GM23248 (cell line): ENCODE measurements at regions not wholly inside any gene's neighbourhood (a gene's known extent, or its start where the extent isn't known, plus 50 kb on each side); places are given as distances from the start of the nearest gene placed in this dataset.

Source experiments
- DNase-seq: peaks from one replicate; pipeline ENCODE4 v3.0.0-alpha.2; 2015
- H2AFZ ChIP-seq: fragments of 200-600 bp; sonication (generic); 2 replicates; pipeline ENCODE4 v1.6.1; 2016; ENCODE audit warnings: antibody characterized with exemption
- H3F3A ChIP-seq: fragments of 200-600 bp; sonication (generic); 2 replicates; pipeline ENCODE4 v1.6.1; 2016; ENCODE audit warnings: mild to moderate bottlenecking, antibody characterized with exemption, mixed run types; ENCODE audit not compliant: insufficient read depth
- H3K27ac ChIP-seq: fragments of 200-600 bp; sonication (generic); 2 replicates; pipeline ENCODE4 v1.5.1; 2016; ENCODE audit warnings: mild to moderate bottlenecking
- H3K27me3 ChIP-seq: fragments of 200-600 bp; sonication (generic); replicated peaks from 2 replicates; pipeline ENCODE4 v1.6.1; 2016; ENCODE audit warnings: mild to moderate bottlenecking; ENCODE audit not compliant: insufficient read depth
- H3K36me3 ChIP-seq: fragments of 200-600 bp; sonication (generic); 2 replicates; pipeline ENCODE4 v1.6.1; 2016; ENCODE audit warnings: low read depth, mild to moderate bottlenecking
- H3K4me1 ChIP-seq: fragments of 200-600 bp; sonication (generic); 2 replicates; pipeline ENCODE4 v1.6.1; 2016; ENCODE audit warnings: mild to moderate bottlenecking; ENCODE audit not compliant: insufficient read depth
- H3K4me2 ChIP-seq: fragments of 200-600 bp; sonication (generic); one replicate; pipeline ENCODE4 v1.6.1; 2016; ENCODE audit warnings: mild to moderate bottlenecking; ENCODE audit not compliant: unreplicated experiment
- H3K4me3 ChIP-seq: fragments of 200-600 bp; sonication (generic); 2 replicates; pipeline ENCODE4 v1.5.1; 2016; ENCODE audit warnings: mild to moderate bottlenecking
- H3K79me2 ChIP-seq: fragments of 200-600 bp; sonication (generic); 2 replicates; pipeline ENCODE4 v1.6.1; 2016; ENCODE audit warnings: mild to moderate bottlenecking; ENCODE audit not compliant: insufficient read depth
- H3K9ac ChIP-seq: fragments of 200-600 bp; sonication (generic); 2 replicates; pipeline ENCODE4 v1.6.1; 2016; ENCODE audit warnings: mild to moderate bottlenecking
- H3K9me2 ChIP-seq: fragments of 200-600 bp; sonication (generic); 2 replicates; pipeline ENCODE4 v1.6.1; 2016; ENCODE audit warnings: mixed run types, mild to moderate bottlenecking, moderate library complexity; ENCODE audit not compliant: insufficient read depth
- H3K9me3 ChIP-seq: fragments of 200-600 bp; sonication (generic); one replicate; pipeline ENCODE4 v1.6.1; 2017; ENCODE audit warnings: low read depth
- H4K20me1 ChIP-seq: fragments of 200-600 bp; sonication (generic); 2 replicates; pipeline ENCODE4 v1.6.0; 2016; ENCODE audit not compliant: insufficient read depth
- EZH2 ChIP-seq: fragments of 200-600 bp; sonication (generic); IDR thresholded peaks from 2 replicates; pipeline ENCODE4 v1.6.1; 2018; ENCODE audit warnings: antibody characterized with exemption, mild to moderate bottlenecking; ENCODE audit not compliant: insufficient read depth, poor library complexity, severe bottlenecking
- EZH2phosphoT487 ChIP-seq: fragments of 200-600 bp; sonication (generic); IDR thresholded peaks from 2 replicates; pipeline ENCODE4 v1.6.1; 2018; ENCODE audit warnings: antibody characterized with exemption, moderate library complexity, mild to moderate bottlenecking, low read depth; ENCODE audit not compliant: insufficient read depth
- WGBS, 2 experiments: methylation state at CpG; one replicate each; pipeline ENCODE4 v1.1.6; 2015 to 2017; ENCODE audit warnings: low lambda C conversion rate in 2 of 2, low coverage in 1 of 2; ENCODE audit errors: missing lambda C conversion rate in 2 of 2; 5-methylcytosine and 5-hydroxymethylcytosine counted together
- in situ Hi-C: fragments of 300-500 bp; cut with MboI; formaldehyde crosslinking; loops from 2 replicates; pipeline ENCODE4 v1.15.0; 2020

GRCh38 chr10:1920127-1920526 lies 182.8 kb upstream of the ADARB2 start:
- H3F3A ChIP-seq, result no peaks in the 10 kb centered on the region
- no peak overlapping the region for H3K4me2 ChIP-seq
- H3K27me3 ChIP-seq, result no peaks in the 10 kb centered on the region
- in situ Hi-C loops, result no loop called here
- H4K20me1 ChIP-seq, result no peaks in the 10 kb centered on the region
- no peaks in the 10 kb centered on the region for H3K9me2 ChIP-seq
- peaks cover 3% of the 10 kb centered on the region for H3K9me3 ChIP-seq
- no peak overlapping the region for H3K27ac ChIP-seq
- no peak for DNase-seq
- TF ChIP-seq EZH2phosphoT487, result no peak
- TF ChIP-seq EZH2, result no peak
- no peak overlapping the region for H2AFZ ChIP-seq
- H3K36me3 ChIP-seq, result no peaks in the 10 kb centered on the region
- no peak overlapping the region for H3K4me3 ChIP-seq
- H3K9ac ChIP-seq, result no peak overlapping the region
- WGBS, 2 experiments, result 6 to 7% methylated on average over 4 of the region's 4 CpGs
- H3K79me2 ChIP-seq, result no peaks in the 10 kb centered on the region
- no peaks in the 10 kb centered on the region for H3K4me1 ChIP-seq

GRCh38 chr10:1911771-1912170 lies 174.4 kb upstream of the ADARB2 start:
- H4K20me1 ChIP-seq, result no peaks in the 10 kb centered on the region
- in situ Hi-C loops, result no loop called here
- no peak for DNase-seq

DNA sequence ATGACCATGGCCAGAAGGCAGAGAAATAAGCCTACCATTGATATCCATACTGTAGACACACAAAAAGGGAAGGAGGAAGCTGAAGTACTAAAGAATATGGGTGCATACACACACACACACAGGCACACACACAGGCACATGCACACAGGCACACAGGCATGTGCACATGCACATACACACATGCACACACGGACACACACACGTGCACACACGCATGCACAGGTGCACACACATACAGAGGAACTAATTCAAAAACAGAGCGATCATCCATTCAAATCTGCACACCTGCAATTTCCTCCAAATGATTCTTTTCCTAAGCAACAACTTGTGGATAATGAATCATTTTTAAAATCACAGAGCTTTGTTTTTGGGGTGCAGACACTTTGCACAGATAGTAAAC lies 166.7 kb upstream of the ADARB2 start:
- Histone ChIP-seq H3K9me3 (no peaks in the 10 kb centered on the region), H3K4me1 (no peaks in the 10 kb centered on the region), H3K36me3 (no peaks in the 10 kb centered on the region), H2AFZ (no peak overlapping the region), H3F3A (no peaks in the 10 kb centered on the region), H3K9ac (no peak overlapping the region), H4K20me1 (no peaks in the 10 kb centered on the region), H3K79me2 (no peaks in the 10 kb centered on the region), H3K9me2 (no peaks in the 10 kb centered on the region), H3K27ac (no peak overlapping the region), H3K4me3 (no peak overlapping the region), H3K4me2 (no peak overlapping the region), H3K27me3 (no peaks in the 10 kb centered on the region)
- DNase-seq, result no peak
- in situ Hi-C loops, result no loop called here
- WGBS, 2 experiments, result 12 to 14% methylated on average over 4 of the region's 4 CpGs
- TF ChIP-seq EZH2, result no peak
- TF ChIP-seq EZH2phosphoT487, result no peak

More at GRCh38 chr10:1911771-1912170, 174.4 kb upstream of the ADARB2 start:
- no peaks in the 10 kb centered on the region for H3K27me3 ChIP-seq
- no peak overlapping the region for H3K4me3 ChIP-seq
- H3K27ac ChIP-seq, result no peak overlapping the region
- TF ChIP-seq EZH2phosphoT487 (no peak), EZH2 (no peak)
- H3K9ac ChIP-seq, result no peak overlapping the region
- no peak overlapping the region for H3K4me2 ChIP-seq
- no peaks in the 10 kb centered on the region for H3K79me2 ChIP-seq
- no peak overlapping the region for H2AFZ ChIP-seq
- no peaks in the 10 kb centered on the region for H3K4me1 ChIP-seq
- 12 to 15% methylated on average over 3 of the region's 3 CpGs for whole genome bisulfite sequencing, 2 experiments
- no peaks in the 10 kb centered on the region for H3K36me3 ChIP-seq
- no peaks in the 10 kb centered on the region for H3K9me3 ChIP-seq
- H3K9me2 ChIP-seq, result no peaks in the 10 kb centered on the region
- no peaks in the 10 kb centered on the region for H3F3A ChIP-seq

DNA sequence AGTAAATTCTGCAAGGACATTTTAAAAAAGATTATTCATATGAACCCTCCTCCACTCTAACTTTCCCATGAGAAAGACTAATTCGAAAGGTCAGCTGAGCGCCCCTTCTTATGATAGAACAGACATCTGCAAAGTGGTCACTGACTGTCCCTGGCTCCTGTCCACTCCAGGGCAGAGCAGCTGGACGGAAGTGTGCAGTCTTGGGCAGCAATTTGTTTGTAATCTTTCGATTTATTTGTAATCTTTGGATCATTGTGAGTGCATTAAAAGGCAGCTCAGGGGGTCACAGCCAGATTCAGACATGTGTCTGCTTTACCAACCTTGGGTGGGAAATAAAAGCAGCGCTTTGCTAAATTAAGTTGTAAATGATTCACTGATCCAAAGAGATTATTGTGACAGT lies 158.8 kb upstream of the ADARB2 start:
- Histone ChIP-seq H3F3A (no peaks in the 10 kb centered on the region), H3K36me3 (no peaks in the 10 kb centered on the region), H4K20me1 (no peaks in the 10 kb centered on the region), H3K79me2 (no peaks in the 10 kb centered on the region), H3K9me3 (no peaks in the 10 kb centered on the region), H2AFZ (no peak overlapping the region), H3K9ac (no peak overlapping the region), H3K4me2 (no peak overlapping the region), H3K4me3 (no peak overlapping the region), H3K4me1 (no peaks in the 10 kb centered on the region), H3K27me3 (no peaks in the 10 kb centered on the region), H3K27ac (no peak overlapping the region), H3K9me2 (no peaks in the 10 kb centered on the region)
- TF ChIP-seq EZH2 (no peak), EZH2phosphoT487 (no peak)
- WGBS, 2 experiments, result 14 to 26% methylated on average over 5 of the region's 5 CpGs
- DNase-seq, result no peak
- in situ Hi-C loops, result no loop called here

DNA sequence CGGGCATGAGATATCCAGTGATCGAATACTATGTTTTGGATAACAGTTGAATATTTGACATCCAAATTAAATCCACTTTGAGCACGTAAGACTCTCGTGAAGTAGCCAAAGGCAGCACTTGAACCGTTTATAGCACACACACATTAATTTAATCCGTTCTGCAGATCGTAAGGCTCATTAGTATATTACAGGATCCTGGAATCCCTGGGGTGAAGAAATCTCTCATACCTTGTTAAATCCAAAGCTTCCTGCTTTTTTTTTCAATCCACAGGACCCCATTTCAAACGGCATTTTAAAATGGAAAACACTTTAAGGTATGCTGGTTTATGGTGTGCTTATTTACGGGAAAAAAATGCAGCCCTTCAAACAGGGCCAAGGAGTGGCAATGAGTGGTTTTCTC lies 158.4 kb upstream of the ADARB2 start:
- WGBS, 2 experiments, result 35 to 38% methylated on average over 9 of the region's 9 CpGs

More for the DNA sequence above, 158.4 kb upstream of the ADARB2 start:
- Histone ChIP-seq H4K20me1 (no peaks in the 10 kb centered on the region), H3K9me3 (no peaks in the 10 kb centered on the region), H2AFZ (no peak overlapping the region), H3K4me1 (no peaks in the 10 kb centered on the region), H3K79me2 (no peaks in the 10 kb centered on the region), H3F3A (no peaks in the 10 kb centered on the region), H3K27me3 (no peaks in the 10 kb centered on the region), H3K4me3 (no peak overlapping the region), H3K36me3 (no peaks in the 10 kb centered on the region), H3K9ac (no peak overlapping the region), H3K9me2 (no peaks in the 10 kb centered on the region), H3K4me2 (no peak overlapping the region), H3K27ac (no peak overlapping the region)
- in situ Hi-C loops, result no loop called here
- TF ChIP-seq EZH2phosphoT487 (no peak), EZH2 (no peak)
- DNase-seq, result no peak
